ENCODE measurements at regions not wholly inside any gene's neighbourhood (a gene's known extent, or its start where the extent isn't known, plus 50 kb on each side); places are given as distances from the start of the nearest gene placed in this dataset.

DNA sequence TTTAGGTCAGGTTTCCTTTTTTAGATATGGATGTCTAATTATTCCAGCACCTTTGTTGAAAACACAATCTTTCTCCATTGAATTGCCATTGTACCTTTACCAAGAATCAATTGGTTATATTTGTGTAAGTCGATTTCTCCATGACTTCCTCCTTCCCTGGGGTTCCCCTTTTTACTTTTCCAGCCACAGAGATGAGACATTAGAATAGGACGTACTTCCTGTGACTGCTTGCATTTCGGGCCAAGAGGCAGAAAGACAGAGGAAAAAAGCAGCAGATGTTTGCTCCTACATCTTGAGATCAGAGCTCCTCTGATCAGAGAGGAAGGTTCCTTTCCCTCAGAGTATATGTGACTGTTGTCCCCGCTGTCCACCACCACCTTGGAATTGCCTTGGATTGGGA is 453.7 kb upstream of the RGS6 start:
- H3K27ac ChIP-seq (ENCODE audit: low read depth, low read length, poor library complexity, severe bottlenecking) = no peak overlapping the region
- H3K4me1 ChIP-seq (ENCODE audit: insufficient read depth, low read length, severe bottlenecking) = peaks cover 6% of the 10 kb centered on the region
- no peak overlapping the region for H3K4me3 ChIP-seq (ENCODE audit: low read depth, low read length, poor library complexity, severe bottlenecking)
- H3K9me2 ChIP-seq (ENCODE audit: low read depth, low read length) = no peaks in the 10 kb centered on the region
- TF ChIP-seq EZH2 (IDR thresholded peaks at IDR 0.05; ENCODE audit: borderline replicate concordance, low read length) (no peak), CTCF (IDR thresholded peaks at IDR 0.05; ENCODE audit: low read length) (no peak)
- H3K9ac ChIP-seq (ENCODE audit: low read length) = no peak overlapping the region
- no peaks in the 10 kb centered on the region for H3K27me3 ChIP-seq (ENCODE audit: insufficient read depth, low read length)
- H4K20me1 ChIP-seq (ENCODE audit: insufficient read depth, low read length) = no peaks in the 10 kb centered on the region
- no peaks in the 10 kb centered on the region for H3K9me3 ChIP-seq (ENCODE audit: low read length)
- no peaks in the 10 kb centered on the region for H3K36me3 ChIP-seq (ENCODE audit: insufficient read depth, low read length)
- no peaks in the 10 kb centered on the region for H3F3A ChIP-seq (ENCODE audit: insufficient read depth, low read length)
- no peaks in the 10 kb centered on the region for H3K79me2 ChIP-seq (ENCODE audit: insufficient read depth, low read length)
- no peak overlapping the region for H2AFZ ChIP-seq (ENCODE audit: low read length)
- no peak overlapping the region for H3K4me2 ChIP-seq (ENCODE audit: low read length)

DNA sequence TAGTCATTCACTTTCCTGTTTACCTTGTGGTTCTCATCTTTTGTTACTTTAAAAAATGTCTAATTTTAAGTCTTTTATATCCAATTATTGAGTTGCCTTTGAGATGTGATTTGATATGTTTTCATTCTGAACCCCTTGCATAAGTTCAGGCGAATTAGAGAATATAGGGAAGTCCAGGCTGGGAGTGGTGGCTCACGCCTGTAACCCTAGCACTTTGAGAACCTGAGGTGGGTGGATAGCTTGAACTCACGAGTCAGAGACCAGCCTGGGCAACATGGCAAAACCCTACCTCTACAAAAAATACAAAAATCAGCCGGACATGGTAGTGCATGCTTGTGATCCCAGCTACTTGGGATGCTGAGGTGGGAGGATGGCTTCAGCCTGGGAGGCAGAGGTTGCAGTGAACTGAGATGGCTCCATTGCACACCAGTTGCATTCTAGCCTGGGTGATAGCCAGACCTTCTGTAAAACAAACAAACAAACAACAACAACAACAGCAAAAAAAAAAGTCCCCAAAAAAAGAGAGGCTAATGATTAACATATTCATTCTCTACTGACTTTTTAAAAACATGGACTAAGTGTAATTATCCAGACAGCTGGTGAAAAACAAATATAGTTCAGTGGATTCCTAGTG is 451.1 kb upstream of the RGS6 start:
- H3F3A ChIP-seq (ENCODE audit: insufficient read depth, low read length) = no peaks in the 10 kb centered on the region
- H3K4me2 ChIP-seq (ENCODE audit: low read length) = no peak overlapping the region
- H3K27me3 ChIP-seq (ENCODE audit: insufficient read depth, low read length) = no peaks in the 10 kb centered on the region
- no peaks in the 10 kb centered on the region for H3K9me2 ChIP-seq (ENCODE audit: low read depth, low read length)
- no peak overlapping the region for H3K27ac ChIP-seq (ENCODE audit: low read depth, low read length, poor library complexity, severe bottlenecking)
- H3K9me3 ChIP-seq (ENCODE audit: low read length) = no peaks in the 10 kb centered on the region
- no peak for TF ChIP-seq CTCF (IDR thresholded peaks at IDR 0.05; ENCODE audit: low read length)
- TF ChIP-seq EZH2 (IDR thresholded peaks at IDR 0.05; ENCODE audit: borderline replicate concordance, low read length) = no peak
- no peak overlapping the region for H3K9ac ChIP-seq (ENCODE audit: low read length)
- H3K79me2 ChIP-seq (ENCODE audit: insufficient read depth, low read length) = no peaks in the 10 kb centered on the region
- H2AFZ ChIP-seq (ENCODE audit: low read length) = no peak overlapping the region
- peaks cover 13% of the 10 kb centered on the region for H3K4me1 ChIP-seq (ENCODE audit: insufficient read depth, low read length, severe bottlenecking)
- no peaks in the 10 kb centered on the region for H3K36me3 ChIP-seq (ENCODE audit: insufficient read depth, low read length)
- no peaks in the 10 kb centered on the region for H4K20me1 ChIP-seq (ENCODE audit: insufficient read depth, low read length)
- H3K4me3 ChIP-seq (ENCODE audit: low read depth, low read length, poor library complexity, severe bottlenecking) = no peak overlapping the region

- Histone ChIP-seq H3K9me3 (ENCODE audit: low read length) (no peaks in the 10 kb centered on the region), H3F3A (ENCODE audit: insufficient read depth, low read length) (no peaks in the 10 kb centered on the region), H3K9ac (ENCODE audit: low read length) (no peak overlapping the region), H3K4me3 (ENCODE audit: low read depth, low read length, poor library complexity, severe bottlenecking) (no peak overlapping the region), H3K27me3 (ENCODE audit: insufficient read depth, low read length) (no peaks in the 10 kb centered on the region), H3K4me2 (ENCODE audit: low read length) (no peak overlapping the region), H3K9me2 (ENCODE audit: low read depth, low read length) (no peaks in the 10 kb centered on the region), H3K27ac (ENCODE audit: low read depth, low read length, poor library complexity, severe bottlenecking) (no peak overlapping the region), H3K79me2 (ENCODE audit: insufficient read depth, low read length) (no peaks in the 10 kb centered on the region), H4K20me1 (ENCODE audit: insufficient read depth, low read length) (no peaks in the 10 kb centered on the region), H2AFZ (ENCODE audit: low read length) (no peak overlapping the region), H3K36me3 (ENCODE audit: insufficient read depth, low read length) (no peaks in the 10 kb centered on the region), H3K4me1 (ENCODE audit: insufficient read depth, low read length, severe bottlenecking) (peaks cover 13% of the 10 kb centered on the region)
- TF ChIP-seq CTCF (IDR thresholded peaks at IDR 0.05; ENCODE audit: low read length) (no peak), EZH2 (IDR thresholded peaks at IDR 0.05; ENCODE audit: borderline replicate concordance, low read length) (no peak)
These were observed 449.6 kb upstream of the RGS6 start for GRCh38 chr14:71482671-71483070.

Measured in OCI-LY1 (cell line).